Spleen (tissue), 3 donors: ENCODE measurements at regions not wholly inside any gene's neighbourhood (a gene's known extent, or its start where the extent isn't known, plus 50 kb on each side); places are given as distances from the start of the nearest gene placed in this dataset.

Experiments
- POLR2A ChIP-seq, 3 donors: fragments of 450-650 bp; IDR thresholded peaks; one replicate each; pipeline ENCODE4 v1.5.1; 2017; ENCODE audit warnings: antibody characterized with exemption in 3 of 3, mild to moderate bottlenecking in 1 of 3
- POLR2AphosphoS5 ChIP-seq, 3 donors: sonication (generic); formaldehyde crosslinking; IDR thresholded peaks; one replicate each; pipeline ENCODE4 v1.5.1; 2017; ENCODE audit warnings: antibody characterized with exemption in 3 of 3

DNA sequence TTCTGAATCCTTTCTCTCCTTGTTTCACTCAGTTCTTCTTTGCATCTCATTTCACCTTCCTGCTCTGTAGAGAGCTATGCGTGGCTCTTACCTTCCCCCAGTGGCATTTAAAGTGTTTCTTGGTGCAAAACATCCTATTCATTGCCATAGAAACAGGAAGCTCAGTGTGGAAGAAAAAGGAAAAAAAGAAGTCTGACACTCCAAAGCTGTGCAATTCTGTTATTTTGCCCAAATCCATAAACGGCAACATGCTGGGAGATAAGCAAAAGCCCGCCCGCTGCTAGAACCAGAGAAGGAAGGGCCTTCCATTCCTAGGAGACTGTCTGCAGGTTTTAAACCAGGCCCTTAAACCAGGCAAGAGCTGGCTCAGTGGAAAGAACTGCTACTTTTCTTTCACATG, 247.1 kb downstream of the HIVEP2 start:
- TF ChIP-seq POLR2AphosphoS5 (IDR thresholded peaks at IDR 0.05) (no peak), POLR2A (IDR thresholded peaks at IDR 0.05) (no peak)
